DMS 273 (cell line): ENCODE measurements at regions not wholly inside any gene's neighbourhood (a gene's known extent, or its start where the extent isn't known, plus 50 kb on each side); places are given as distances from the start of the nearest gene placed in this dataset.

Experiments used
- DNase-seq: peaks from one replicate; lab custom pipeline; 2025; ENCODE audit not compliant: unreplicated experiment; lab: John Stamatoyannopoulos, UW

- no peak for DNase-seq
Measured at GRCh38 chr11:8740129-8740528, 57.5 kb downstream of the RPL27A start.

GRCh38 chr11:8744423-8744822, 61.8 kb downstream of the RPL27A start:
- DNase-seq = no peak

- DNase-seq = no peak
Measured at GRCh38 chr11:8745431-8746253, 63.0 kb downstream of the RPL27A start.

- DNase-seq = no peak
Measured at GRCh38 chr11:8746331-8746974, 63.9 kb downstream of the RPL27A start.

- DNase-seq = no peak
Measured at GRCh38 chr11:8747173-8747572, 64.6 kb downstream of the RPL27A start.

GRCh38 chr11:8748317-8748716, 65.7 kb downstream of the RPL27A start:
- no peak for DNase-seq

- no peak for DNase-seq
Measured at GRCh38 chr11:8749202-8749601, 66.6 kb downstream of the RPL27A start.

GRCh38 chr11:8754241-8754640, 71.6 kb downstream of the RPL27A start:
- no peak for DNase-seq

- no peak for DNase-seq
Measured at GRCh38 chr11:8756201-8756600, 73.6 kb downstream of the RPL27A start.

GRCh38 chr11:8757047-8757446, 74.5 kb downstream of the RPL27A start:
- no peak for DNase-seq

GRCh38 chr11:8757533-8757932, 74.9 kb downstream of the RPL27A start:
- DNase-seq = no peak

- no peak for DNase-seq
Measured at GRCh38 chr11:8758619-8759169, 76.1 kb downstream of the RPL27A start.

GRCh38 chr11:8759634-8760033, 77.0 kb downstream of the RPL27A start:
- DNase-seq = no peak

- DNase-seq = peak; percentile 25
Measured at GRCh38 chr11:8760896-8761295, 78.3 kb downstream of the RPL27A start.

GRCh38 chr11:8763070-8763685, 80.6 kb downstream of the RPL27A start:
- no peak for DNase-seq

- no peak for DNase-seq
Measured at GRCh38 chr11:8765294-8765693, 82.7 kb downstream of the RPL27A start.

- DNase-seq = no peak
Measured at GRCh38 chr11:8766043-8766987, 83.7 kb downstream of the RPL27A start.

- DNase-seq = no peak
Measured at GRCh38 chr11:8766988-8767374, 84.4 kb downstream of the RPL27A start.

- DNase-seq = no peak
Measured at GRCh38 chr11:8767466-8768142, 85.0 kb downstream of the RPL27A start.

- no peak for DNase-seq
Measured at GRCh38 chr11:8768625-8769333, 86.2 kb downstream of the RPL27A start.
